Parathyroid adenoma (tissue), 2 donors: ENCODE measurements at regions not wholly inside any gene's neighbourhood (a gene's known extent, or its start where the extent isn't known, plus 50 kb on each side); places are given as distances from the start of the nearest gene placed in this dataset.

Source experiments
- H2AFZ ChIP-seq: fragments of 300-600 bp; sonication (generic); one replicate; pipeline ENCODE4 v1.7.0; 2017; ENCODE audit warnings: antibody characterized with exemption, mild to moderate bottlenecking
- H3K27ac ChIP-seq: fragments of 300-600 bp; sonication (generic); one replicate; pipeline ENCODE4 v1.7.0; 2017
- H3K27me3 ChIP-seq: fragments of 300-600 bp; sonication (generic); one replicate; pipeline ENCODE4 v1.7.0; 2017; ENCODE audit warnings: low read length; ENCODE audit not compliant: control insufficient read depth, insufficient read depth
- H3K36me3 ChIP-seq: fragments of 300-600 bp; sonication (generic); one replicate; pipeline ENCODE4 v1.7.0; 2017; ENCODE audit warnings: low read length; ENCODE audit not compliant: control insufficient read depth, insufficient read depth
- H3K4me1 ChIP-seq: fragments of 300-600 bp; sonication (generic); one replicate; pipeline ENCODE4 v1.7.0; 2017; ENCODE audit warnings: control low read depth
- H3K4me2 ChIP-seq: fragments of 300-600 bp; sonication (generic); one replicate; pipeline ENCODE4 v1.7.0; 2017; ENCODE audit warnings: low read length
- H3K4me3 ChIP-seq: fragments of 300-600 bp; sonication (generic); one replicate; pipeline ENCODE4 v1.7.0; 2017; ENCODE audit warnings: low read depth, low read length
- H3K79me2 ChIP-seq: fragments of 300-600 bp; sonication (generic); one replicate; pipeline ENCODE4 v1.7.0; 2017; ENCODE audit warnings: control low read depth
- H3K9ac ChIP-seq: fragments of 300-600 bp; sonication (generic); one replicate; pipeline ENCODE4 v1.7.0; 2017; ENCODE audit warnings: mild to moderate bottlenecking
- H3K9me3 ChIP-seq: fragments of 300-600 bp; sonication (generic); one replicate; pipeline ENCODE4 v1.7.0; 2017; ENCODE audit warnings: low read length; ENCODE audit not compliant: control insufficient read depth
- CTCF ChIP-seq: fragments of 300-600 bp; sonication (generic); IDR thresholded peaks from one replicate; pipeline ENCODE4 v1.7.0; 2017; ENCODE audit warnings: antibody characterized with exemption, mild to moderate bottlenecking
- donor health status: primary hyperparathyroidism.

GRCh38 chr4:189815404-189816192 lies 125.1 kb upstream of the FRG1 start:
- Histone ChIP-seq H3K79me2 (no peaks in the 10 kb centered on the region), H2AFZ (no peak overlapping the region), H3K4me3 (no peak overlapping the region), H3K27me3 (no peaks in the 10 kb centered on the region), H3K9ac (no peak overlapping the region), H3K4me1 (no peaks in the 10 kb centered on the region), H3K9me3 (no peaks in the 10 kb centered on the region), H3K27ac (no peak overlapping the region), H3K4me2 (no peak overlapping the region), H3K36me3 (no peaks in the 10 kb centered on the region)
- no peak for TF ChIP-seq CTCF

GRCh38 chr4:189822326-189822725 lies 118.3 kb upstream of the FRG1 start:
- Histone ChIP-seq H3K79me2 (no peaks in the 10 kb centered on the region), H3K27me3 (no peaks in the 10 kb centered on the region), H3K27ac (no peak overlapping the region), H3K4me2 (no peak overlapping the region), H3K9ac (no peak overlapping the region), H3K4me3 (no peak overlapping the region), H3K4me1 (no peaks in the 10 kb centered on the region), H3K9me3 (no peaks in the 10 kb centered on the region), H2AFZ (no peak overlapping the region), H3K36me3 (no peaks in the 10 kb centered on the region)
- TF ChIP-seq CTCF, result no peak

- Histone ChIP-seq H2AFZ (no peak overlapping the region), H3K4me1 (no peaks in the 10 kb centered on the region), H3K27me3 (no peaks in the 10 kb centered on the region), H3K9me3 (no peaks in the 10 kb centered on the region), H3K4me3 (no peak overlapping the region), H3K9ac (no peak overlapping the region), H3K79me2 (no peaks in the 10 kb centered on the region), H3K36me3 (no peaks in the 10 kb centered on the region), H3K27ac (no peak overlapping the region), H3K4me2 (no peak overlapping the region)
- no peak for TF ChIP-seq CTCF
These were observed 117.1 kb upstream of the FRG1 start for GRCh38 chr4:189823591-189823990.

GRCh38 chr4:189825466-189825865 lies 115.2 kb upstream of the FRG1 start:
- Histone ChIP-seq H3K36me3 (no peaks in the 10 kb centered on the region), H3K27me3 (no peaks in the 10 kb centered on the region), H2AFZ (no peak overlapping the region), H3K79me2 (no peaks in the 10 kb centered on the region), H3K9me3 (no peaks in the 10 kb centered on the region), H3K4me1 (no peaks in the 10 kb centered on the region), H3K27ac (no peak overlapping the region), H3K9ac (no peak overlapping the region), H3K4me3 (no peak overlapping the region), H3K4me2 (no peak overlapping the region)
- no peak for TF ChIP-seq CTCF

GRCh38 chr4:189826657-189827056 lies 114.0 kb upstream of the FRG1 start:
- no peak overlapping the region for H3K27ac ChIP-seq
- no peak overlapping the region for H3K9ac ChIP-seq
- no peak overlapping the region for H2AFZ ChIP-seq
- H3K79me2 ChIP-seq, result no peaks in the 10 kb centered on the region
- H3K9me3 ChIP-seq, result no peaks in the 10 kb centered on the region
- no peaks in the 10 kb centered on the region for H3K27me3 ChIP-seq
- no peak overlapping the region for H3K4me2 ChIP-seq
- H3K4me3 ChIP-seq, result no peak overlapping the region
- no peaks in the 10 kb centered on the region for H3K36me3 ChIP-seq
- H3K4me1 ChIP-seq, result no peaks in the 10 kb centered on the region
- TF ChIP-seq CTCF, result no peak
